K562 (cell line): ENCODE measurements at regions not wholly inside any gene's neighbourhood (a gene's known extent, or its start where the extent isn't known, plus 50 kb on each side); places are given as distances from the start of the nearest gene placed in this dataset.

Experiments used
- ATAC-seq: fragments of 200-7000 bp; cut with Tn5 transposase; 3 replicates; pipeline ENCODE4 v1.9.1; 2020; ENCODE audit warnings: moderate library complexity
- BruUV-seq: library from RNA; stranded (reverse); fragments of 400-500 nt; replicated peaks from 2 replicates; lab custom pipeline; 2021; lab: Mats Ljungman, UMichigan
- CTCF ChIA-PET: fragments of 300-600 bp; formaldehyde crosslinking; extraction: SDS; loops from one replicate; lab custom pipeline; 2021; ENCODE audit warnings: low intra/inter-chr PET ratio; lab: Yijun Ruan, JAX
- POLR2A ChIA-PET: fragments of 300-600, 350-650 bp; sonication (Branson Sonifier 250); formaldehyde crosslinking; extraction: SDS; loops from one replicate; lab custom pipeline; 2021; ENCODE audit warnings: antibody characterized with exemption, inconsistent platforms; lab: Yijun Ruan, JAX
- DNase-seq, 4 experiments: peaks; one replicate each; pipeline versions ENCODE4 v3.0.0 to v3.0.0-alpha.2; 2011 to 2018; ENCODE audit warnings: low spot score in 3 of 4, mixed read lengths in 3 of 4; ENCODE audit errors: extremely low read depth in 1 of 4
- FAIRE-seq: peaks from 2 replicates; lab custom pipeline; 2011; peaks lifted over from hg19 to GRCh38; lab: Jason Lieb, UNC
- H2AFZ ChIP-seq: 2 replicates; pipeline ENCODE4 v1.6.0; 2011; ENCODE audit warnings: low read depth, low read length, control low read depth, inconsistent platforms
- H3K27ac ChIP-seq: fragments of 200-600 bp; 3 replicates; pipeline ENCODE4 v1.8.0; 2011; ENCODE audit warnings: low read depth, mild to moderate bottlenecking, control low read depth, inconsistent platforms, low read length, moderate library complexity, mixed read lengths; ENCODE audit errors: extremely low read depth
- H3K27me3 ChIP-seq, 2 experiments: fragments of 300-600 bp in 1 of 2; 2 replicates in 1 of 2; 3 replicates in 1 of 2; pipeline versions ENCODE4 v1.6.0 to v1.8.0; 2011; ENCODE audit warnings: inconsistent platforms in 2 of 2, low read length in 2 of 2, mild to moderate bottlenecking in 1 of 2, mixed read lengths in 1 of 2, moderate library complexity in 1 of 2; ENCODE audit not compliant: control insufficient read depth in 2 of 2, insufficient read depth in 2 of 2
- H3K36me3 ChIP-seq: fragments of 300-600 bp; 3 replicates; pipeline ENCODE4 v1.8.0; 2011; ENCODE audit warnings: mild to moderate bottlenecking, low read length, inconsistent platforms; ENCODE audit not compliant: control insufficient read depth, insufficient read depth
- H3K4me1 ChIP-seq, 2 experiments: fragments of 200-600 bp in 1 of 2; replicated peaks in 1 of 2; 2 replicates in 1 of 2; 3 replicates in 1 of 2; pipeline versions ENCODE4 v1.5.1 to v1.8.0; 2011; ENCODE audit warnings: inconsistent platforms in 2 of 2, low read length in 2 of 2, mild to moderate bottlenecking in 1 of 2, mixed read lengths in 1 of 2, moderate library complexity in 1 of 2; ENCODE audit not compliant: control insufficient read depth in 2 of 2, insufficient read depth in 2 of 2
- H3K4me2 ChIP-seq: 2 replicates; pipeline ENCODE4 v1.6.1; 2011; ENCODE audit warnings: low read length, control low read depth, inconsistent platforms, mixed read lengths; ENCODE audit not compliant: insufficient read depth
- H3K4me3 ChIP-seq: fragments of 200-600 bp; sonication (generic), shearing (Covaris generic); 2 replicates; pipeline ENCODE4 v1.5.1; 2016; ENCODE audit warnings: control low read depth, inconsistent platforms
- H3K79me2 ChIP-seq: fragments of 200-600 bp; 3 replicates; pipeline ENCODE4 v1.8.0; 2011; ENCODE audit warnings: low read length, inconsistent platforms; ENCODE audit not compliant: control insufficient read depth, insufficient read depth
- H3K9ac ChIP-seq, 2 experiments: 2 replicates each; pipeline versions ENCODE4 v1.6.0 to v1.6.1; 2011; ENCODE audit warnings: low read depth in 2 of 2, low read length in 2 of 2, control low read depth in 1 of 2, inconsistent platforms in 1 of 2, mild to moderate bottlenecking in 1 of 2, mixed read lengths in 1 of 2; ENCODE audit not compliant: insufficient read depth in 1 of 2
- H3K9me1 ChIP-seq: one replicate; pipeline ENCODE4 v1.6.0; 2011; ENCODE audit warnings: inconsistent platforms, mild to moderate bottlenecking, low read length, moderate library complexity; ENCODE audit not compliant: control insufficient read depth, insufficient read depth
- H3K9me3 ChIP-seq: replicated peaks from 2 replicates; pipeline ENCODE4 v1.5.1; 2011; ENCODE audit warnings: low read depth, low read length, inconsistent platforms; ENCODE audit not compliant: control insufficient read depth, insufficient read depth
- H4K20me1 ChIP-seq: replicated peaks from 2 replicates; pipeline ENCODE4 v1.6.1; 2011; ENCODE audit warnings: low read length, inconsistent platforms, mixed read lengths; ENCODE audit not compliant: control insufficient read depth, insufficient read depth
- BRCA1 ChIP-seq, 2 experiments: fragments of 450-650 bp in 1 of 2; sonication (generic) in 1 of 2; formaldehyde crosslinking in 1 of 2; IDR thresholded peaks; 2 replicates each; pipeline versions ENCODE4 v1.5.0 to v1.6.1; 2017 to 2020; ENCODE audit warnings: mild to moderate bottlenecking in 1 of 2, missing genetic modification reagents in 1 of 2
- CBFA2T3 ChIP-seq: fragments of 450-650 bp; IDR thresholded peaks from 2 replicates; pipeline ENCODE4 v1.6.1; 2017
- E2F3 ChIP-seq: fragments of 250-450 bp; sonication (Bioruptor Pico); IDR thresholded peaks from 2 replicates; pipeline ENCODE4 v1.4.0; 2020; ENCODE audit warnings: mild to moderate bottlenecking
- HNRNPL ChIP-seq: fragments of 200-400 bp; formaldehyde crosslinking; IDR thresholded peaks from 2 replicates; pipeline ENCODE4 v1.6.1; 2017; ENCODE audit warnings: low read depth, mild to moderate bottlenecking, low read length
- HOXB6 ChIP-seq: fragments of 250-450 bp; sonication (Bioruptor Pico); IDR thresholded peaks from 2 replicates; pipeline ENCODE4 v1.5.1; 2022; ENCODE audit warnings: mild to moderate bottlenecking, borderline replicate concordance
- MAFK ChIP-seq: IDR thresholded peaks from 2 replicates; pipeline ENCODE4 v1.6.1; 2011; ENCODE audit warnings: low read length, improper control_type of control experiment
- MCM5 ChIP-seq: fragments of 450-650 bp; IDR thresholded peaks from 2 replicates; pipeline ENCODE4 v1.6.1; 2016; ENCODE audit warnings: low read depth
- NR3C1 ChIP-seq: sonication (generic); formaldehyde crosslinking; IDR thresholded peaks from 2 replicates; pipeline ENCODE4 v1.8.1; 2022; ENCODE audit warnings: missing genetic modification reagents
- SMARCA4 ChIP-seq: fragments of 450-650 bp; IDR thresholded peaks from 2 replicates; pipeline ENCODE4 v1.6.1; 2016
- ZFP36 ChIP-seq: fragments of 150-350 bp; IDR thresholded peaks from 2 replicates; pipeline ENCODE4 v1.6.1; 2018; ENCODE audit warnings: low read length, low read depth; ENCODE audit not compliant: partially characterized antibody
- ZNF24 ChIP-seq: fragments of 450-650 bp; IDR thresholded peaks from 2 replicates; pipeline ENCODE4 v1.6.1; 2016
- ZNF695 ChIP-seq: fragments of 450-650 bp; formaldehyde crosslinking; IDR thresholded peaks from 2 replicates; pipeline ENCODE4 v1.4.0; 2020; ENCODE audit warnings: mild to moderate bottlenecking, moderate library complexity
- WGBS: fragments of 100-300 bp; shearing (Covaris generic); methylation state at CpG from one replicate; pipeline ENCODE4 v1.1.6; 2016; ENCODE audit warnings: low coverage, mixed read lengths; ENCODE audit not compliant: insufficient coverage; ENCODE audit errors: missing lambda C conversion rate; 5-methylcytosine and 5-hydroxymethylcytosine counted together
- in situ Hi-C: fragments of 300-500 bp; cut with MboI; formaldehyde crosslinking; loops from 4 replicates; pipeline ENCODE4 v1.15.0; 2018; ENCODE audit warnings: inconsistent platforms, mixed read lengths
- intact Hi-C: fragments of 100-400 bp; cut with micrococcal nuclease; formaldehyde crosslinking; loops from 2 replicates; pipeline ENCODE4 v1.14.2; 2022
- TF ChIP-seq, protein P1 (sequence below): IDR thresholded peaks from 2 replicates; pipeline ENCODE4 v1.6.1; 2011; ENCODE audit warnings: borderline replicate concordance, low read depth, mild to moderate bottlenecking, moderate library complexity, low read length; ENCODE audit not compliant: insufficient read depth, poor library complexity, severe bottlenecking

GRCh38 chr6:1129131-1129530 lies 182.8 kb upstream of the FOXQ1 start:
- Histone ChIP-seq H4K20me1 (0 out of 2 replicates have a peak, but pooled peaks cover 4% of the 10 kb centered on the region), H3K4me1 (no peaks in the 10 kb centered on the region), H3K4me3 (no peak overlapping the region), H3K36me3 (no peaks in the 10 kb centered on the region), H3K4me2 (no peak overlapping the region), H3K9me3 (no peaks in the 10 kb centered on the region), H3K9me1 (no peaks in the 10 kb centered on the region), H2AFZ (no peak overlapping the region), H3K9ac (no peak overlapping the region), H3K79me2 (no peaks in the 10 kb centered on the region), H3K27me3 (peaks cover 0 to 37% of the 10 kb centered on the region in 2 experiments; a peak in 2 of 5 replicates), H3K27ac (no peak overlapping the region)
- TF ChIP-seq NR3C1 (CRISPR knock-in tag) (no peak), CBFA2T3 (no peak), ZNF695 (CRISPR knock-in tag) (no peak), BRCA1 (IDR thresholded peaks at IDR 0.05) (no peak), BRCA1 (CRISPR knock-in tag; IDR thresholded peaks at IDR 0.05) (no peak), HNRNPL (no peak), HOXB6 (CRISPR knock-in tag) (no peak), MAFK (no peak), ZNF24 (no peak), E2F3 (CRISPR knock-in tag) (no peak), MCM5 (no peak), SMARCA4 (no peak), ZFP36 (no peak)
- TF ChIP-seq, protein P1, sequence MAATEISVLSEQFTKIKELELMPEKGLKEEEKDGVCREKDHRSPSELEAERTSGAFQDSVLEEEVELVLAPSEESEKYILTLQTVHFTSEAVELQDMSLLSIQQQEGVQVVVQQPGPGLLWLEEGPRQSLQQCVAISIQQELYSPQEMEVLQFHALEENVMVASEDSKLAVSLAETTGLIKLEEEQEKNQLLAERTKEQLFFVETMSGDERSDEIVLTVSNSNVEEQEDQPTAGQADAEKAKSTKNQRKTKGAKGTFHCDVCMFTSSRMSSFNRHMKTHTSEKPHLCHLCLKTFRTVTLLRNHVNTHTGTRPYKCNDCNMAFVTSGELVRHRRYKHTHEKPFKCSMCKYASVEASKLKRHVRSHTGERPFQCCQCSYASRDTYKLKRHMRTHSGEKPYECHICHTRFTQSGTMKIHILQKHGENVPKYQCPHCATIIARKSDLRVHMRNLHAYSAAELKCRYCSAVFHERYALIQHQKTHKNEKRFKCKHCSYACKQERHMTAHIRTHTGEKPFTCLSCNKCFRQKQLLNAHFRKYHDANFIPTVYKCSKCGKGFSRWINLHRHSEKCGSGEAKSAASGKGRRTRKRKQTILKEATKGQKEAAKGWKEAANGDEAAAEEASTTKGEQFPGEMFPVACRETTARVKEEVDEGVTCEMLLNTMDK = no peak
- in situ Hi-C loops = no loop called here
- 0% methylated on average over 7 of the region's 8 CpGs for WGBS
- FAIRE-seq (no peak), ATAC-seq (no peak), DNase-seq (no peak)
- intact Hi-C loops = no loop called here
- POLR2A ChIA-PET = interaction anchor here (0.5 to 1.4 kb wide), 4 partner anchors 9 to 612 kb away, joined by 3 to 4 read pairs (median 4); no protein-coding TSS in a partner anchor
- CTCF ChIA-PET = no interaction called here
- no TSS peak for BruUV-seq
